ENCODE measurements at regions not wholly inside any gene's neighbourhood (a gene's known extent, or its start where the extent isn't known, plus 50 kb on each side); places are given as distances from the start of the nearest gene placed in this dataset.

GRCh38 chrX:69036674-69037573 lies 128.3 kb downstream of the PJA1 start:
- no peak for DNase-seq (ENCODE audit: low spot score)
- intact Hi-C loops (cut with DNase I), result no loop called here

GRCh38 chrX:69034451-69034850 lies 130.8 kb downstream of the PJA1 start:
- no peak for DNase-seq (ENCODE audit: low spot score)
- intact Hi-C loops (cut with DNase I), result no loop called here

DNA sequence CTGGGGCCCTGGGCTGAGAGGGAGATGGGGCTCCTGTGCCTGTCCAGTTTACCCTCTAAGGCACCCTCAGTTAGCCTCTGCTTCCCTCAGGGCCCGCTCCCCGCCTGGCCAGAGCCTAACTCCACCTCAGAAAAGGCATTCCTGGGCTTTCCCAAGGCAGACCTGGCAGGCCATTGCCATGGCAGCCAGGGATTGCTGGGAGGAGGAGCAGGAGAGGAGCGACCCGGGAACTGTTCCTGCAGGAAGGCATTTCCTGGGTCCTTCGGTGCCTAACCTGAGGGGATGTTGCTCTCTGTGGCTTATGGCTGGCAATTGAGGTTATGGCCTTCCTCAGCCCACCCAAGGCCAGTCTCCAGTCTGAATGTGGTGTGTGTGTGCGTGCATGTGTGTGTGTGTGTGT lies 131.3 kb downstream of the PJA1 start:
- intact Hi-C loops (cut with DNase I), result no loop called here
- no peak for DNase-seq (ENCODE audit: low spot score)

GRCh38 chrX:69032601-69033000 lies 132.7 kb downstream of the PJA1 start:
- intact Hi-C loops (cut with DNase I), result no loop called here
- no peak for DNase-seq (ENCODE audit: low spot score)

DNA sequence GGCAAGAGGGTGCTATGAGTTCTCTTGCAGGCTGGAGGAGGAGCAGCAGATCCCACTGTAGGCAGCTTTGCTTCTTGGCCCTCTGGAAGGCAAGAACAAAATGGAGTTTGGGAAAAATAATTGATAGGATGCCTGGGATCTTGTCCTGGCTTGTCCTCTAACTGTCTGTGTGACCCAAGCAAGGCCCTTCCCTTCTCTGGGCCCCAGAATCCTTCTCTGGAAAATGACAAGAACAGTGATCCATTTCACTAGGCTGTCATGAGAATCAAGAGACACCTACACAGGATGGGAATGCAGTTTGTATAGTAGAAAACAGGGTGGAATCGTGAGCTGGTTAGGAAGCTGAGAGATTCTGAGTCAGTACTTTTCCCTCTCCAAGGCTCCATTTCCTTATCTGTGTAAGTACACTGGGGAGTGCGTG lies 133.3 kb downstream of the PJA1 start:
- intact Hi-C loops (cut with DNase I), result no loop called here
- no peak for DNase-seq (ENCODE audit: low spot score)

GRCh38 chrX:69031181-69031580 lies 134.1 kb downstream of the PJA1 start:
- intact Hi-C loops (cut with DNase I), result no loop called here
- no peak for DNase-seq (ENCODE audit: low spot score)

- intact Hi-C loops (cut with DNase I), result no loop called here
- DNase-seq (ENCODE audit: low spot score), result no peak
Observed at GRCh38 chrX:69029771-69030170, 135.5 kb downstream of the PJA1 start.

DNA sequence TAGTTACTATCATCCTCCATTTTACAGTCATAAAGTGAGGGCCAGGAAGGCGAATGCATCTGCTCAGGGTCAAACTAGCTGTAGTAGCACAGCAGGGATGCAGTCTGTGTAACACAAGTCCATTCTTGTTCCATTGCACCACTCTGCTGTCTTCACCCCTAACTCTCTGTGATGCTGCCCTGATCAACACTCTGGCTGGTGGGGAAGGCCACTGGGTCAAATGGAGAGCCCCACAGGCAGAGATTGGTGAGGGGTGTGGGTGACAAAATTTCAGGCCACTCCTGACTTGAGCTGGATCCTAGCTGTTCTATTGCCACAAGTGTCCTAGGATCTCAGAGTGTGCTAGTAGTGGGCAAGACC lies 136.5 kb downstream of the PJA1 start:
- intact Hi-C loops (cut with DNase I), result no loop called here
- no peak for DNase-seq (ENCODE audit: low spot score)

DNA sequence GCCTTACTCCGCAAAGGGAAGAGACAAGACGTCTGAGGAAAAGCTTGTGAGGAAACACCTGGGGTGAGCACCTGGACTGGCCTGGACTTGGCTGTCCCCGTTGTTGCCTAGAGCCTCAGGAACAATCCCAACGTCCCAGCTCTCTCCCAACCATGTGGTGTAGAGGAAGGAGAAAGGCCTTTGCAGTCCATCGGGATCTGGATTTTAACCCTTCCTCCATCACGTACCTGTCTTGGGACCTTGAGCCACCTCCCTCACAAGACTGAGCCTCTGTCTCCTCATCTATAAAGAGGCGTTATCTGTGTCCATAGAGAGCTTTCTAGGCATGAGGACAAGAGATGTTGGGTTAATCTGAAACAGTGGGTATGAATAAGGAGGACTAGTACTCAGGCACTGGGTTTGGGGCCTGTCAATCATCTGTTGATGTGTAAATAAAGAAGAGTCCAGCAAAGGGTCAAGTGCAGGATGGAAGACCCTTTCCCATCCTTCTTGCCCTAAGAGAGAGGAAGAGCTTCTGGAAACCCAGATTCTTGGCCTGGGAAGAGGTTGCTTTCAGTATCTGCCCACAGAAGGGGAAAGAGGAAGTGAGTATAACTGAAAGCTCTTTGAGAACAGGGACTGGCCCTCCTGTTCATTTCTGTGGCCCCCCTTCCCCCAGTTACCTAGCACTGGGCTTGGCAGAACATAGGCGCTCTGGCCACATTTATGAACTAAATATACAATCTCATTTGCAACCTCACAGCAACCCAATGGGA lies 137.1 kb downstream of the PJA1 start:
- intact Hi-C loops (cut with DNase I), result no loop called here
- DNase-seq (ENCODE audit: low spot score), result no peak

- no peak for DNase-seq (ENCODE audit: low spot score)
- intact Hi-C loops (cut with DNase I), result no loop called here
Observed at GRCh38 chrX:69027181-69028005, 137.9 kb downstream of the PJA1 start.

- intact Hi-C loops (cut with DNase I), result no loop called here
- no peak for DNase-seq (ENCODE audit: low spot score)
Observed at GRCh38 chrX:69025802-69026301, 139.4 kb downstream of the PJA1 start.

DNA sequence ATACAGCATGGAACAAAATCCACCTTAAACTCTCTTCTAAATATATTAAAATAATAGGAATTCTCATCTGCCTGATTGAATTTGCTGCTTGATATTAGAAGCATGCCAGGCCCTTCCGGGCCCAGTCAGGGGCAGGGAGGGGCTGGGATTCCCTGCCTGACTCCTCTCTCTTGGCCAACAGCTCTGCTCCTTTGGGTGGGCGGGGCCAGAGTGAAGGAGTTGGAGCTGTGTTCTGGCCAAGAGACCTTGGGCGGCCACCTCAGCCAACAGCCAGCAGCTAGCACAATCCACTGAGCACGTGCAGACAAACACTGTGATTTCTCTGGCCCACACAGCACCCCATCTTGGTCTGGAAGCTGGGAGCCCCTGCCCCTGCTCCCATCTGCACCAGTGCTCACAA lies 140.3 kb downstream of the PJA1 start:
- intact Hi-C loops (cut with DNase I), result no loop called here
- DNase-seq (ENCODE audit: low spot score), result peak; percentile 91

GRCh38 chrX:69024161-69024736 lies 141.0 kb downstream of the PJA1 start:
- no peak for DNase-seq (ENCODE audit: low spot score)
- intact Hi-C loops (cut with DNase I), result no loop called here

DNA sequence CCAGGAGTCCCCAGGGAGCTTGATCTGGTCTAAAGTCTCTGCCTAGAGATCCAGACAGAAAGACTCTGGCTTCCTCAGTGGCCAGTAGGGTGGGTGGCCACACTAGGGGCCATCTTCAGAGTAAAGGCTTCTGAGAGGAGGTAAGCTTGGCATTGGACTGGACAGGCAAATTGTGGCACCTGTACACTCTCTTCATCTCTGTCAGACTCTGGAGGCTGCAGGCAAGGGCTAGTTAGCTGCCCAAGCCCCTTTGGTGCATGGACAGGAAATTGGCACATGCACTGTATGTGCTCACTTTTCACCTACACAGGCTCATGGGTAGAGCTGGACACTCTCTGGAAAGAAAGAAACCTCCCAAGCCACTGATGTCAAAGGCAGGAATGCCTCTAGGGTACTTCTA lies 142.8 kb downstream of the PJA1 start:
- intact Hi-C loops (cut with DNase I), result no loop called here
- DNase-seq (ENCODE audit: low spot score), result no peak

DNA sequence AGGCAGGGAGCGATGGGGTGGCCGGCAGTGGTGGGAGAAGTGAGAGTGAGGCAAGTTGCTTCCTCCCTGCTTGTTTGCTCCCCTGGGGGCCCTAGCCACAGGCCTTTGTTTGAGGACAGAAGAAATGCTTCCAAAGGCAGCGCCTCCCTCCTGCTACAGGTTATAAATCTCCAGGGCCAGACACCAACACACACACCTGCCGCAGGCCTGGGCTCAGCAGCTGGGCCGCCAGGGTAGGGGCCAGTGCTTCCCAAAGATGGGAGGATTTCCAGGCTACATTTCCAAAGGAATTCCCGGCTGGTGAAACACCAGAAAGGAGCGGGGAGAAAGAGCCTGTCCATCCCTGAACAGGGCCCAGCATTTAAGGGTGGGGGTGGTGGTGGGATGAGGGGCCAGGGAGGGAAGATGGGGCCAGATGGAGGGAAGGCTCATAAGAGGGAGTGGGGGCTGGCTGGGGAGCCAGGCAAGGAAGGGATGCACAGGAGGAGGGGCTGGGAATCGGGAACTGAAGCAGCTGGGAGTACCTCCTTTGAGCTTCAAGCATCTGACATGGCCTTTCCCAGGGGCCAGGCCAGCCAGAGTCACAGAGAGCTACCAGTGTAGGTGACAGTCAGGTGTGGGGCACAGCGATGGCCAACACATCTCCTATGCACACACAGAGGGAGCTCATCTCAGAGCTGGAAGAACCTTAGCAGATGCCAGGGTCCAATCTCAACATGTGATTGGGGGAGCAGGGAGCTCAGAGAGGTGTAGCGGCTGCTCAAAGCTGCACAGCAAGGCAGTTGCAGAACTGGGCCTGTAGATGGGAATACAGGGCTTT lies 143.9 kb downstream of the PJA1 start:
- no peak for DNase-seq (ENCODE audit: low spot score)
- intact Hi-C loops (cut with DNase I), result no loop called here

DNA sequence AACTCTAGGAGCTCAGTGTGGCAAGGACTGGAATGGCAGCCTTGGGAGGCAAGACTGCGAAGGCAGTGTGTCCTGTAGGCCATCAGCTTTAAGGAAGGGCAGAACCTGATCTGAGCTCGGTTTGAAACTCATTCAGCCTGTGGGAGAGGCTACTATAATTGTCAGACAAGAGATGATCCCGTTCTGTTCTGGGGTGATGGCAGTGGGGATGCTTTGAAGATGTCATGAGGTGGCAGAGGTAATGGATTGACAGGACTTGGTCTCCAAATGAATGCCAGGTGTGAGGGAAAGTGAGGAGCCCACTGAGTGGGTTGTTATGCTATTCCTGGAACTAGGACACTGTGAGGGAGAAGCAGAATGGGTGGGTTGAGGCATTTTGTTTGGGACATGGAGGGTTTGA lies 144.9 kb downstream of the PJA1 start:
- DNase-seq (ENCODE audit: low spot score), result no peak

GRCh38 chrX:69019073-69019890 lies 146.0 kb downstream of the PJA1 start:
- no peak for DNase-seq (ENCODE audit: low spot score)
- intact Hi-C loops (cut with DNase I), result no loop called here

More for the DNA sequence above, 144.9 kb downstream of the PJA1 start:
- intact Hi-C loops (cut with DNase I), result no loop called here

All from posterior vena cava (tissue), 2 donors.